Left hindlimb (tissue), 1 donor: ENCODE measurements at regions not wholly inside any gene's neighbourhood (a gene's known extent, or its start where the extent isn't known, plus 50 kb on each side); places are given as distances from the start of the nearest gene placed in this dataset.
A peak's percentile ranks its signal among the peaks of the same experiment; 100 is the strongest.
"Not testable (repeated sequence)": the region's sequence is repeated elsewhere in the genome, so short reads cannot be mapped to it uniquely, and the experiment has no call there.

ENCODE experiments used
- DNase-seq: peaks from one replicate; pipeline ENCODE4 v3.0.0-alpha.2; 2018

- DNase-seq: no peak
Observed at GRCh38 chrX:4668802-4669536, 955.5 kb upstream of the PRKX start.

GRCh38 chrX:4663085-4663484, 949.6 kb upstream of the PRKX start:
- no peak for DNase-seq

- DNase-seq: no peak
Observed at GRCh38 chrX:4661771-4662170, 948.3 kb upstream of the PRKX start.

GRCh38 chrX:4656419-4656818, 943.0 kb upstream of the PRKX start:
- DNase-seq: no peak

- DNase-seq: no peak
Observed at GRCh38 chrX:4655743-4656142, 942.3 kb upstream of the PRKX start.

GRCh38 chrX:4642114-4642513, 928.7 kb upstream of the PRKX start:
- no peak for DNase-seq

- DNase-seq: no peak
Observed at GRCh38 chrX:4638036-4638435, 924.6 kb upstream of the PRKX start.

GRCh38 chrX:4627414-4627813, 914.0 kb upstream of the PRKX start:
- no peak for DNase-seq

GRCh38 chrX:4622486-4623167, 909.2 kb upstream of the PRKX start:
- no peak for DNase-seq

- DNase-seq: not testable (repeated sequence)
Observed at GRCh38 chrX:4613651-4614050, 900.2 kb upstream of the PRKX start.

- peak; percentile 30 for DNase-seq
Observed at GRCh38 chrX:4588893-4589292, 875.4 kb upstream of the PRKX start.

- DNase-seq: peak; percentile 29
Observed at GRCh38 chrX:4588466-4588865, 875.0 kb upstream of the PRKX start.

- no peak for DNase-seq
Observed at GRCh38 chrX:4588056-4588455, 874.6 kb upstream of the PRKX start.

- DNase-seq: no peak
Observed at GRCh38 chrX:4579999-4580398, 866.5 kb upstream of the PRKX start.

GRCh38 chrX:4579480-4579879, 866.0 kb upstream of the PRKX start:
- DNase-seq: no peak

GRCh38 chrX:4572691-4573090, 859.2 kb upstream of the PRKX start:
- DNase-seq: no peak

GRCh38 chrX:4570151-4570550, 856.7 kb upstream of the PRKX start:
- no peak for DNase-seq

- no peak for DNase-seq
Observed at GRCh38 chrX:4560192-4560591, 846.7 kb upstream of the PRKX start.

GRCh38 chrX:4550018-4550417, 836.6 kb upstream of the PRKX start:
- no peak for DNase-seq

- no peak for DNase-seq
Observed at GRCh38 chrX:4547213-4547836, 833.9 kb upstream of the PRKX start.

GRCh38 chrX:4546178-4546577, 832.7 kb upstream of the PRKX start:
- not testable (repeated sequence) for DNase-seq

- no peak for DNase-seq
Observed at GRCh38 chrX:4528247-4528646, 814.8 kb upstream of the PRKX start.

GRCh38 chrX:4485912-4486311, 772.5 kb upstream of the PRKX start:
- no peak for DNase-seq

GRCh38 chrX:4484266-4484665, 770.8 kb upstream of the PRKX start:
- no peak for DNase-seq
